ENCODE measurements at regions not wholly inside any gene's neighbourhood (a gene's known extent, or its start where the extent isn't known, plus 50 kb on each side); places are given as distances from the start of the nearest gene placed in this dataset.

GRCh38 chr16:51553910-51554309 lies 402.8 kb upstream of the SALL1 start:
- Histone ChIP-seq H3K4me2 (ENCODE audit: insufficient read depth, low read length) (no peak overlapping the region), H3K79me2 (ENCODE audit: control insufficient read depth, insufficient read depth, low read length) (no peaks in the 10 kb centered on the region), H3K9ac (replicated peaks; ENCODE audit: extremely low read depth, insufficient read depth, low read length) (no peak overlapping the region), H3K27me3 (ENCODE audit: control insufficient read depth in 2 of 2, insufficient read depth in 2 of 2, low read length in 2 of 2) (no peaks in the 10 kb centered on the region), H2AFZ (ENCODE audit: low read depth, low read length) (no peak overlapping the region), H4K20me1 (replicated peaks; ENCODE audit: control insufficient read depth, extremely low read depth, insufficient read depth, low read length) (no peaks in the 10 kb centered on the region), H3K4me3 (replicated peaks in 1 of 3; ENCODE audit: insufficient read depth in 1 of 3, low read depth in 1 of 3, low read length in 3 of 3) (no peak overlapping the region), H3K36me3 (ENCODE audit: control insufficient read depth in 2 of 2, extremely low read depth in 1 of 2, insufficient read depth in 2 of 2, low read length in 2 of 2) (no peaks in the 10 kb centered on the region), H3K4me1 (ENCODE audit: control insufficient read depth, extremely low read depth, insufficient read depth, low read length) (no peaks in the 10 kb centered on the region), H3K9me3 (replicated peaks; ENCODE audit: control insufficient read depth, insufficient read depth, low read length) (no peaks in the 10 kb centered on the region), H3K27ac (ENCODE audit: insufficient read depth, low read depth, low read length) (no peak overlapping the region), H3K9me1 (replicated peaks; ENCODE audit: control insufficient read depth, extremely low read depth, insufficient read depth, low read length) (no peaks in the 10 kb centered on the region)
- dilution Hi-C loops (cut with MboI; ENCODE audit: extremely low pct_ligation_motif_present, low sequenced_read_pairs) (no loop called here), intact Hi-C loops (cut with micrococcal nuclease) (no loop called here)
- no peak for TF ChIP-seq EZH2 (IDR thresholded peaks at IDR 0.05; ENCODE audit: borderline replicate concordance, low read depth, low read length, severe bottlenecking)
- no peak for TF ChIP-seq MAX (IDR thresholded peaks at IDR 0.05; ENCODE audit: insufficient read depth, insufficient read length)
- no peak for TF ChIP-seq POLR2AphosphoS5 (IDR thresholded peaks at IDR 0.05; ENCODE audit: insufficient read depth, low read depth, low read length)
- TF ChIP-seq JUN (IDR thresholded peaks at IDR 0.05; ENCODE audit: borderline replicate concordance, insufficient read depth, insufficient read length, low read depth), result no peak
- TF ChIP-seq CTCF (IDR thresholded peaks at IDR 0.05; ENCODE audit: extremely low read depth in 1 of 2, insufficient read depth in 1 of 2, low read depth in 1 of 2, low read length in 2 of 2), result no peak
- TF ChIP-seq GATA2 (IDR thresholded peaks at IDR 0.05; ENCODE audit: insufficient read depth, insufficient read length, low read depth, low read length), result no peak
- TF ChIP-seq MYC (IDR thresholded peaks at IDR 0.05; ENCODE audit: low read depth, low read length), result no peak
- no peak for TF ChIP-seq POLR2A (IDR thresholded peaks at IDR 0.05; ENCODE audit: low read depth, low read length)
- TF ChIP-seq FOS (IDR thresholded peaks at IDR 0.05; ENCODE audit: borderline replicate concordance, insufficient read depth, low read length), result no peak
- ChIA-PET CTCF (no interaction called here), POLR2A (no interaction called here)
- FAIRE-seq, result no peak
- BruUV-seq (replicated peaks), result no TSS peak
- no peak for DNase-seq (ENCODE audit: low read depth, low spot score)

Data from endothelial cell of umbilical vein (primary cell).